ENCODE measurements at regions not wholly inside any gene's neighbourhood (a gene's known extent, or its start where the extent isn't known, plus 50 kb on each side); places are given as distances from the start of the nearest gene placed in this dataset.

GRCh38 chr13:53215563-53215962 lies 186.9 kb downstream of the OLFM4 start:
- ATAC-seq: no peak
- no peaks in the 10 kb centered on the region for H3K36me3 ChIP-seq
- 53 to 64% methylated on average over 2 of the region's 2 CpGs for WGBS, 2 donors
- peaks cover 0 to 19% (median 0%) of the 10 kb centered on the region in 7 donors for H3K27me3 ChIP-seq
- H3K4me1 ChIP-seq: no peaks in the 10 kb centered on the region
- intact Hi-C loops (cut with DNase I): no loop called here
- H3K9me3 ChIP-seq: no peaks in the 10 kb centered on the region
- DNase-seq: no peak
- no peak overlapping the region for H3K27ac ChIP-seq
- TF ChIP-seq, protein P1, sequence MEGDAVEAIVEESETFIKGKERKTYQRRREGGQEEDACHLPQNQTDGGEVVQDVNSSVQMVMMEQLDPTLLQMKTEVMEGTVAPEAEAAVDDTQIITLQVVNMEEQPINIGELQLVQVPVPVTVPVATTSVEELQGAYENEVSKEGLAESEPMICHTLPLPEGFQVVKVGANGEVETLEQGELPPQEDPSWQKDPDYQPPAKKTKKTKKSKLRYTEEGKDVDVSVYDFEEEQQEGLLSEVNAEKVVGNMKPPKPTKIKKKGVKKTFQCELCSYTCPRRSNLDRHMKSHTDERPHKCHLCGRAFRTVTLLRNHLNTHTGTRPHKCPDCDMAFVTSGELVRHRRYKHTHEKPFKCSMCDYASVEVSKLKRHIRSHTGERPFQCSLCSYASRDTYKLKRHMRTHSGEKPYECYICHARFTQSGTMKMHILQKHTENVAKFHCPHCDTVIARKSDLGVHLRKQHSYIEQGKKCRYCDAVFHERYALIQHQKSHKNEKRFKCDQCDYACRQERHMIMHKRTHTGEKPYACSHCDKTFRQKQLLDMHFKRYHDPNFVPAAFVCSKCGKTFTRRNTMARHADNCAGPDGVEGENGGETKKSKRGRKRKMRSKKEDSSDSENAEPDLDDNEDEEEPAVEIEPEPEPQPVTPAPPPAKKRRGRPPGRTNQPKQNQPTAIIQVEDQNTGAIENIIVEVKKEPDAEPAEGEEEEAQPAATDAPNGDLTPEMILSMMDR (IDR thresholded peaks at IDR 0.05): no peak
- no peak overlapping the region for H3K4me3 ChIP-seq

- ATAC-seq (no peak), DNase-seq (no peak)
- no peaks in the 10 kb centered on the region for H3K9me3 ChIP-seq
- H3K4me3 ChIP-seq: no peak overlapping the region
- no peak overlapping the region for H3K27ac ChIP-seq
- TF ChIP-seq, protein P1 (IDR thresholded peaks at IDR 0.05): no peak
- H3K36me3 ChIP-seq: no peaks in the 10 kb centered on the region
- WGBS, 2 donors: 58 to 65% methylated on average over 1 of the region's 1 CpG
- no peaks in the 10 kb centered on the region for H3K4me1 ChIP-seq
- intact Hi-C loops (cut with DNase I): no loop called here
- peaks cover 0 to 16% (median 0%) of the 10 kb centered on the region in 7 donors for H3K27me3 ChIP-seq
These were observed 188.2 kb downstream of the OLFM4 start for GRCh38 chr13:53216773-53217172.

DNA sequence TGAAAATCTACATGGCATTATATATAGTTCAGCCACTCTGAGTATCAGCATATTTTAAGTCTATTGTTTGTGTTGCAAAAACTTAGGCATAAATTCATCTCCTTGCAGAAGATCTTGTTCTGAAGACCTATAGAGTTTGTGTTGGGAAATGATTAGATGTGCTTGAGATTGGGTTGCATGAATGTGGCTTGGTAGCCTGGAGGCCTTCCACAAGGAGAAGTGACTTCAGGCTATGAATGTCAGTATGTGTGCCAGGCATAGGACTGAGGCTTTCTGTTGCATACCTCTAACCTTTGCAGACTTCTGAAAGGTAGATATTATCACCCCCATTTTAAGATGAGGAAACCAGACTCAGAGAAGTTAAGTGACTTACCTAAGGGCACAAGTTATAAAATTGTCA lies 188.6 kb downstream of the OLFM4 start:
- no peak overlapping the region for H3K27ac ChIP-seq
- ATAC-seq: no peak

DNA sequence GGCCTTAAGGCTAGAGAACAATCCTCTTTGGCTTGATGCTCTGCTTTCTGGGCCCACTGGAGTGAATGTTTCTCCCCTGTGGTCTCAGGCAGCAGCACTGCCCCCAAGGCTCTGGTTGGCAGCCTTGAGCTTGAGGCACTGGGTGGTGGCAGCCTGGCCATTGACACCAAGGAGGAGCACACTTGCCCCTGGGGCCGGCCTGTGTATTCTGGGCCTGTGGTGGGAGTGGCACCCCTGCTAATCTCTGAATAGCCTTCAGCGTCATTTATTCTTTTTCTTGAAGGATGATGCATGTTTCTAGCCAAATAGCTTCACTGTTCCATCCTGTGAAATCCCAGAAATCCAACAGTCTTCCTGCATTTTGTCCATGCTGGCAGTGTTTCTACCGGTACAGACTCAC lies 191.4 kb downstream of the OLFM4 start:
- Histone ChIP-seq H3K27me3 (no peaks in the 10 kb centered on the region), H3K4me1 (no peaks in the 10 kb centered on the region), H3K36me3 (no peaks in the 10 kb centered on the region), H3K9me3 (peaks cover 0 to 17% (median 7%) of the 10 kb centered on the region in 11 donors), H3K27ac (no peak overlapping the region), H3K4me3 (no peak overlapping the region)
- ATAC-seq (no peak), DNase-seq (no peak)
- WGBS, 2 donors: 74 to 80% methylated on average over 3 of the region's 3 CpGs
- intact Hi-C loops (cut with DNase I): no loop called here
- TF ChIP-seq, protein P1 (IDR thresholded peaks at IDR 0.05): no peak

More for the DNA sequence above, 188.6 kb downstream of the OLFM4 start:
- intact Hi-C loops (cut with DNase I): no loop called here
- Histone ChIP-seq H3K4me3 (no peak overlapping the region), H3K9me3 (no peaks in the 10 kb centered on the region), H3K36me3 (no peaks in the 10 kb centered on the region), H3K27me3 (peaks cover 0 to 16% (median 0%) of the 10 kb centered on the region in 7 donors), H3K4me1 (no peaks in the 10 kb centered on the region)
- DNase-seq: no peak
- TF ChIP-seq, protein P1 (IDR thresholded peaks at IDR 0.05): no peak
